GM12878 (cell line): ENCODE measurements at regions not wholly inside any gene's neighbourhood (a gene's known extent, or its start where the extent isn't known, plus 50 kb on each side); places are given as distances from the start of the nearest gene placed in this dataset.

Source experiments
- ATAC-seq: fragments of 200-7000 bp; cut with Tn5 transposase; 3 replicates; pipeline ENCODE4 v1.9.1; 2020; ENCODE audit warnings: mild to moderate bottlenecking, moderate library complexity
- BruUV-seq: library from RNA; stranded (reverse); fragments of 400-500 nt; replicated peaks from 2 replicates; lab custom pipeline; 2021; lab: Mats Ljungman, UMichigan
- CTCF ChIA-PET: fragments of 300-600 bp; sonication (Branson Sonifier 250); formaldehyde crosslinking; extraction: SDS; loops from one replicate; lab custom pipeline; 2021; ENCODE audit warnings: inconsistent platforms; lab: Yijun Ruan, JAX
- POLR2A ChIA-PET: fragments of 350-600 bp; formaldehyde crosslinking; extraction: SDS; loops from one replicate; lab custom pipeline; 2021; ENCODE audit warnings: inconsistent platforms; lab: Charles Lee
- RAD21 ChIA-PET: fragments of 300-600 bp; sonication (Branson Sonifier 250); formaldehyde crosslinking; loops from one replicate; lab custom pipeline; 2023; ENCODE audit warnings: antibody characterized with exemption; ENCODE audit not compliant: unreplicated experiment; lab: Charles Lee
- SMC1A ChIA-PET: fragments of 300-600 bp; sonication (Branson Sonifier 250); formaldehyde crosslinking; loops from one replicate; lab custom pipeline; 2023; ENCODE audit not compliant: unreplicated experiment, uncharacterized antibody; lab: Charles Lee
- DNase-seq: peaks from one replicate; pipeline ENCODE4 v3.0.0-alpha.2; 2011; ENCODE audit warnings: low read depth, low spot score
- FAIRE-seq: peaks from 3 replicates; lab custom pipeline; 2011; peaks lifted over from hg19 to GRCh38; lab: Jason Lieb, UNC
- H2AFZ ChIP-seq: 2 replicates; pipeline ENCODE4 v1.6.0; 2011; ENCODE audit warnings: low read depth, low read length, control low read depth; ENCODE audit not compliant: control insufficient read depth
- H3K27ac ChIP-seq: 2 replicates; pipeline ENCODE4 v1.5.1; 2011; ENCODE audit warnings: control low read depth; ENCODE audit not compliant: control insufficient read depth, insufficient read depth
- H3K27me3 ChIP-seq, 2 experiments: replicated peaks in 1 of 2; 2 replicates each; pipeline versions ENCODE4 v1.6.0 to v1.6.1; 2011; ENCODE audit warnings: low read length in 1 of 2; ENCODE audit not compliant: control insufficient read depth in 2 of 2, insufficient read depth in 2 of 2
- H3K36me3 ChIP-seq, 2 experiments: 2 replicates each; pipeline ENCODE4 v1.5.1; 2011; ENCODE audit warnings: low read length in 1 of 2; ENCODE audit not compliant: control insufficient read depth in 2 of 2, insufficient read depth in 2 of 2
- H3K4me1 ChIP-seq: 2 replicates; pipeline ENCODE4 v1.6.1; 2011; ENCODE audit warnings: mild to moderate bottlenecking, low read length, moderate library complexity, mixed read lengths; ENCODE audit not compliant: control insufficient read depth, insufficient read depth
- H3K4me2 ChIP-seq: 2 replicates; pipeline ENCODE4 v1.6.0; 2011; ENCODE audit warnings: control low read depth; ENCODE audit not compliant: control insufficient read depth, insufficient read depth
- H3K4me3 ChIP-seq: fragments of 200-600 bp; sonication (generic); 2 replicates; pipeline ENCODE4 v1.5.1; 2016
- H3K79me2 ChIP-seq: 2 replicates; pipeline ENCODE4 v1.6.0; 2011; ENCODE audit warnings: low read length; ENCODE audit not compliant: control insufficient read depth, insufficient read depth
- H3K9ac ChIP-seq: 2 replicates; pipeline ENCODE4 v1.8.0; 2011; ENCODE audit warnings: low read length, control low read depth, mixed read lengths; ENCODE audit not compliant: control insufficient read depth, insufficient read depth
- H3K9me3 ChIP-seq: replicated peaks from 3 replicates; pipeline ENCODE4 v1.5.1; 2011; ENCODE audit warnings: mild to moderate bottlenecking, low read length; ENCODE audit not compliant: control insufficient read depth, insufficient read depth
- H4K20me1 ChIP-seq: 2 replicates; pipeline ENCODE4 v1.6.0; 2011; ENCODE audit not compliant: control insufficient read depth, insufficient read depth
- ASH2L ChIP-seq: fragments of 300-600, 200-600 bp; sonication (generic); IDR thresholded peaks from 2 replicates; pipeline ENCODE4 v1.6.1; 2017; ENCODE audit warnings: low read depth, mild to moderate bottlenecking, borderline replicate concordance
- CHD4 ChIP-seq: fragments of 200-600 bp; sonication (generic); IDR thresholded peaks from 2 replicates; pipeline ENCODE4 v1.6.1; 2016; ENCODE audit warnings: mild to moderate bottlenecking
- EGR1 ChIP-seq, 2 experiments: IDR thresholded peaks; 1 replicate in 1 of 2; 2 replicates in 1 of 2; pipeline ENCODE4 v1.6.1; 2011 to 2012; ENCODE audit warnings: low read depth in 2 of 2, low read length in 2 of 2, borderline replicate concordance in 1 of 2, mild to moderate bottlenecking in 1 of 2, moderate library complexity in 1 of 2
- GATAD2B ChIP-seq: fragments of 450-650 bp; conservative IDR thresholded peaks from 2 replicates; pipeline ENCODE4 v1.6.1; 2017; ENCODE audit warnings: low read depth, mild to moderate bottlenecking, moderate library complexity
- HDAC6 ChIP-seq: fragments of 200-600 bp; sonication (generic); IDR thresholded peaks from one replicate; pipeline ENCODE4 v1.8.0; 2017; ENCODE audit warnings: antibody characterized with exemption; ENCODE audit not compliant: unreplicated experiment
- HSF1 ChIP-seq: fragments of 150-350 bp; IDR thresholded peaks from 2 replicates; pipeline ENCODE4 v1.6.1; 2014; ENCODE audit warnings: mild to moderate bottlenecking, low read depth, low read length
- NFYA ChIP-seq: IDR thresholded peaks from 2 replicates; pipeline ENCODE4 v1.6.1; 2011; ENCODE audit warnings: low read depth, mild to moderate bottlenecking, low read length, improper control_type of control experiment, borderline replicate concordance
- NR2C2 ChIP-seq: IDR thresholded peaks from 2 replicates; pipeline ENCODE4 v1.6.1; 2011; ENCODE audit warnings: borderline replicate concordance, low read depth; ENCODE audit not compliant: control insufficient read depth, insufficient read length
- PML ChIP-seq: IDR thresholded peaks from 2 replicates; pipeline ENCODE4 v1.6.1; 2012; ENCODE audit warnings: low read length, inconsistent platforms
- SKIL ChIP-seq: fragments of 450-650 bp; IDR thresholded peaks from 2 replicates; pipeline ENCODE4 v1.6.1; 2017; ENCODE audit warnings: mild to moderate bottlenecking, low read depth, inconsistent platforms; ENCODE audit not compliant: poor library complexity, severe bottlenecking
- SREBF1 ChIP-seq: IDR thresholded peaks from 2 replicates; pipeline ENCODE4 v1.6.1; 2012; ENCODE audit warnings: mild to moderate bottlenecking, low read length
- STAT3 ChIP-seq: IDR thresholded peaks from 2 replicates; pipeline ENCODE4 v1.6.1; 2011; ENCODE audit warnings: low read depth, low read length, improper control_type of control experiment
- ZNF24 ChIP-seq: fragments of 450-650 bp; IDR thresholded peaks from 2 replicates; pipeline ENCODE4 v1.6.1; 2017; ENCODE audit warnings: antibody characterized with exemption, mild to moderate bottlenecking
- WGBS: methylation state at CpG from one replicate; pipeline ENCODE4 v1.1.6; 2016; ENCODE audit warnings: low lambda C conversion rate; ENCODE audit not compliant: insufficient replicate concordance, insufficient coverage; ENCODE audit errors: missing lambda C conversion rate; 5-methylcytosine and 5-hydroxymethylcytosine counted together
- in situ Hi-C: fragments of 300-500 bp; cut with MboI; formaldehyde crosslinking; loops from 9 replicates; pipeline ENCODE4 v1.14.3; 2018; ENCODE audit warnings: mixed read lengths
- intact Hi-C: fragments of 100-400 bp; cut with micrococcal nuclease; formaldehyde crosslinking; loops from one replicate; pipeline ENCODE4 v1.14.2; 2022; ENCODE audit not compliant: unreplicated experiment

- ATAC-seq: no peak
- TF ChIP-seq PML (no peak), HSF1 (no peak), SREBF1 (no peak), ASH2L (no peak), ZNF24 (no peak), NFYA (no peak)
- no peaks in the 10 kb centered on the region for H3K79me2 ChIP-seq
- RAD21 ChIA-PET: no interaction called here
- H3K9me3 ChIP-seq: no peaks in the 10 kb centered on the region
- no peak overlapping the region for H2AFZ ChIP-seq
- H3K4me1 ChIP-seq: no peaks in the 10 kb centered on the region
- in situ Hi-C loops: no loop called here
- SMC1A ChIA-PET: no interaction called here
- WGBS: 0% methylated on average over 1 of the region's 1 CpG
- H4K20me1 ChIP-seq: no peaks in the 10 kb centered on the region
- CTCF ChIA-PET: no interaction called here
- no peaks in the 10 kb centered on the region for H3K36me3 ChIP-seq
- no peak for FAIRE-seq
- POLR2A ChIA-PET: no interaction called here
- H3K4me2 ChIP-seq: no peak overlapping the region
- no peak overlapping the region for H3K27ac ChIP-seq
- no peak overlapping the region for H3K4me3 ChIP-seq
- BruUV-seq: no TSS peak
- no peak for DNase-seq
- H3K9ac ChIP-seq: no peak overlapping the region
- H3K27me3 ChIP-seq: no peaks in the 10 kb centered on the region
- intact Hi-C loops: no loop called here
Observed at GRCh38 chrX:42384956-42385355, 393.0 kb downstream of the PPP1R2C start.

GRCh38 chrX:42378857-42379256 lies 399.1 kb downstream of the PPP1R2C start:
- Histone ChIP-seq H3K27me3 (no peaks in the 10 kb centered on the region), H3K36me3 (no peaks in the 10 kb centered on the region), H2AFZ (no peak overlapping the region), H3K9me3 (no peaks in the 10 kb centered on the region), H3K79me2 (no peaks in the 10 kb centered on the region), H3K27ac (no peak overlapping the region), H4K20me1 (no peaks in the 10 kb centered on the region), H3K4me2 (no peak overlapping the region), H3K9ac (no peak overlapping the region), H3K4me3 (no peak overlapping the region), H3K4me1 (no peaks in the 10 kb centered on the region)
- no peak for TF ChIP-seq NR2C2
- no peak for TF ChIP-seq HDAC6
- no peak for TF ChIP-seq SKIL
- no peak for TF ChIP-seq EGR1 (IDR thresholded peaks at IDR 0.05; ENCODE audit: borderline replicate concordance in 1 of 2, low read depth in 2 of 2, low read length in 2 of 2)
- no peak for TF ChIP-seq GATAD2B
- TF ChIP-seq STAT3: no peak
- no peak for TF ChIP-seq CHD4
- WGBS: 11% methylated on average over 1 of the region's 1 CpG
- no peak for DNase-seq
- POLR2A ChIA-PET: no interaction called here
- ATAC-seq: no peak
- SMC1A ChIA-PET: no interaction called here
- BruUV-seq: no TSS peak
- intact Hi-C loops (no loop called here), in situ Hi-C loops (no loop called here)
- CTCF ChIA-PET: no interaction called here
- RAD21 ChIA-PET: no interaction called here
- no peak for FAIRE-seq
